Nucleus accumbens (tissue), 56 donors: ENCODE measurements at regions not wholly inside any gene's neighbourhood (a gene's known extent, or its start where the extent isn't known, plus 50 kb on each side); places are given as distances from the start of the nearest gene placed in this dataset.
"Not testable (repeated sequence)": the region's sequence is repeated elsewhere in the genome, so short reads cannot be mapped to it uniquely, and the experiment has no call there.

Experiments
- DNase-seq, 56 donors: peaks; one replicate each; lab custom pipeline; 2025; lab: John Stamatoyannopoulos, UW

DNA sequence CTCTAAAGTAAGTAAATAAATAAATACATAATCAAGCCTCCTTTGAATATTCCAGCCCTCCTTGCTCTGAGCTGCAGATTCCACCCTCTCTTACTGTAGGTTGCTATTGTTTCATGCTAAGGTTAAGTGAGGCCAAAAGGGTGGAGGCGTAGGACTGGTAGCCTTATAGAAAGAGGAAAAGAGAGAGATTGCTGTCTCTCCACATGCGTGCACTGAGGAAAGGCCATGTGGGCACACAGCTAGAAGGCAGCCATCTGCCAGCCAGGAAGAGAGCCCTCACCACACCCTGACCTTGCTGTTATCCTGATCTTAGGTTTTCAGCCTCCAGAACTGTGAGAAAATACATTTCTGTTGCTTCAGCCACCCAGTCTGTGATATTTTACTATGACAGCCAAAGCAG lies 52.0 kb upstream of the GPCPD1 start:
- no peak for DNase-seq

- DNase-seq, result not testable (repeated sequence)
Observed at GRCh38 chr20:5660756-5661155, 50.0 kb upstream of the GPCPD1 start.
